ENCODE measurements at regions not wholly inside any gene's neighbourhood (a gene's known extent, or its start where the extent isn't known, plus 50 kb on each side); places are given as distances from the start of the nearest gene placed in this dataset.

DNA sequence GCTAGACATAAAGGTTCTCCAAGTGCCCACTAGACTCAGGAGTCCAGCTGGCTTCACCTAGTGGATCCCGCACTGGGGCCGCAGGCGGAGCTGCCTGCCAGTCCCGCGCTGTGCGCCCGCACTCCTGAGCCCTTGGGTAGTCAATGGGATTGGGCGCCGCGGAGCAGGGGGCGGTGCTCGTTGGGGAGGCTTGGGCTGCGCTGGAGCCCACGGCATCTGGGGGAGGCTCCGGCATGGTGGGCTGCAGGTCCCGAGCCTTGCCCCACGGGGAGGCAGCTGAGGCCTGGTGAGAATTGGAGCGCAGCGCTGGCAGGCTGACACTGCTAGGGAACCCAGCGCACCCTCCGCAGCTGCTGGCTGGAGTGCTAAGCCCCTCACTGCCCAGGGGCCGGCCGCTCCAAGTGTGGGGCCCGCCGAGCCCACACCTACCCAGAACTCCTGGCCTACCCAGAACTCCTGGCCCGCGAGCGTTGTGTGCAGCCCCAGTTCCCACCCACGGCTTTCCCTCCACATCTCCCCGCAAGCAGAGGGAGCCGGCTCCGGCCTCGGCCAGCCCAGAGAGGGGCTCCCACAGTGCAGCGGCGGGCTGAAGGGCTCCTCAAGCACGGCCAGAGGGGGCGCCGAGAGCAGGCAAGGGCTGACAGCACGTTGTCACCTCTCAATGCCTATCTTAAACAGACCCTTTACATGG is 260.7 kb upstream of the DMRT1 start:
- intact Hi-C loops (cut with DNase I) = no loop called here
- no peak for DNase-seq (ENCODE audit: low spot score)
- no peak for ATAC-seq

DNA sequence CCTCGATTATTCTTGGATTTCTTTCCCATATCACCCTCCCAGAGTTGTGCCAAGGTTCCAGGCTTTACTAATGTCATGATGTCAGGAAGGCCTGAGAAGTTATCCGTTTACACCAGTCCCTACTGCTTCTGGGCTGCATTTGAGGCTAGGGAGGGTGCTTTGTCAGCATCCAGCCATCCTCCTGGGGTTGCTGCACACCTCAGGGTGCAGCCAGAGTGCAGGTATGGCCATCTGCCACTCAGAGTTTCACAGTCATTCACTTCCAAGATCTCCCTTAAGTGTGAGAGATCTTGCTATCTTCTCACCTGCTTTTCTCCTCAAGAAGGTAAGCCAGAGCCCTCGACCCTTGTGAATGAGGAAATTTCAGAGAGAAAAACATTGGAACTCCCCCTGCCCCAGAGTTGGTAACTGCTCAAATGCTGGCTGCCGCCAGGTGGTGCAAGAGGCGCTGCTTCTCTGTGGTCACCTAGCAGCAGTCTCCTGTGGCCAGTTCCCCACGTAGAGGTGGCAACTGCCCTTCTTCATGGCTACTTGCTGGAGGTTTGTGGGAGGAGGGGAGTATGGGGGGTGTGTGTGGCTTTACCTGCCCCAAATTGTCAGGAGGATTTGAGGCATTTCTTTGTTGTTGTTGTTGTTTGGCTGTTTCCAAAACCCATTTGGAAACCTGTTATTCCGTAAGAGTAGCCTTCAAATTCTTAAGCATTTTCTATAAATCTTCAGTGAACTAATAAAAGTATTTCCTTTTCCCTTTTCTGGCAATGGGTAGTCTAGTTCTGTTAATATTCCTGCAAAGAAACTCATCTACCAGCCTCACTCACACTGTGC is 259.6 kb upstream of the DMRT1 start:
- no peak for DNase-seq (ENCODE audit: low spot score)
- no peak for ATAC-seq
- intact Hi-C loops (cut with DNase I) = no loop called here

DNA sequence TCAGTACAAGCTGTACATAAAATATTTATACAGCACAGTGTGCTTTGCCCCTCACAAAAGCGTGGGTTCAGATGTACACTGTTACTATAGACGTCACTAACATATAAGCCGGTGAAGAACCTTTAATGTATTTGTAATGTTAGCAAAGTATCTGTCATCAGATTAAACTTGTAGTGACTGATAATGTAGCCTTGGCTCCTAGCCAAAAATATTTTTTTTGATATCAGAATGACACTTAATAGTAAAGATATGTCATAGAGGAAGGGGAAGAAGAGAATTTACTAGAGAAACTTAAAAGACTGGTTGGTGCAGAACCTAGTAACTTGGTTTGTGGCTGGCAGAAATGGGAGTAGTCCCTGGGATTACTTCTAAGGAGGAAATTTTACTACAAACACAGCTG is 258.7 kb upstream of the DMRT1 start:
- intact Hi-C loops (cut with DNase I) = no loop called here

DNA sequence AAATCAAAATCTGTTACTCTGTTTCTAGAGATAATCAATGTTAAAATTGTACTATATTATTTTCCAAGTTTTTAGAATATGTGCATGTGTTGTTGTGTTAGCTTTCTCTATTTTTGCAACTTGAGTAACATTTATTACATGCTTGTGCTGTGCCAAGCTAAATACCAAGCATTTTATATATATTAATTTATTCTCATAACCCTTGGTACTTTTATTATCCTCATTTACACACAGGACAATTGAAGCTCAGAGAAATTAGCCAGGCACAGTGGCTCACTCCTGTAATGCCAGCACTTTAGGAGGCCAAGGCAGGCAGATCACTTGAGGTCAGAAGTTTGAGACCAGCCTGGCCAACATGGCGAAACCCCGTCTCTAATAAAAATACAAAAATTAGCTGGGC is 254.0 kb upstream of the DMRT1 start:
- DNase-seq (ENCODE audit: low spot score) (no peak), ATAC-seq (no peak)
- intact Hi-C loops (cut with DNase I) = no loop called here

More for the DNA sequence above, 258.7 kb upstream of the DMRT1 start:
- no peak for ATAC-seq
- no peak for DNase-seq (ENCODE audit: low spot score)

DNA sequence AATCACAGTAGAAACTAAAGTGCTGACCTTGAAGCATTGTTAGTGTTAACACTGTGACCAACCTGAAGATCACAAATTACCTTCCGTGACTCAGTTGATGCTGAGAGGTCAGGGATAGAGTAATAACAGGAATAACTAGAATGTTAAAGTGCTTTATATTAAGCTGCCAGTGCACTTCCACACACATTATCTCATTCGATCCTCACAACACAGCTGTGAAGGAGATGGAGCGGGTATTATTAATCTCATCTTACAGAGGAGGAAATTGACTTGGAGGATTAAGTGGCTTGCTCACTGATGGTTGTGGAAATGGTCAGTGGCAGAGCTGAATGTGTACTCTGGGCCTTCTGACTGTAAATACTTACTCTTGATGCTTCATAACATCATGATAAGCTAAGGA is 252.5 kb upstream of the DMRT1 start:
- no peak for DNase-seq (ENCODE audit: low spot score)
- intact Hi-C loops (cut with DNase I) = no loop called here
- ATAC-seq = no peak

DNA sequence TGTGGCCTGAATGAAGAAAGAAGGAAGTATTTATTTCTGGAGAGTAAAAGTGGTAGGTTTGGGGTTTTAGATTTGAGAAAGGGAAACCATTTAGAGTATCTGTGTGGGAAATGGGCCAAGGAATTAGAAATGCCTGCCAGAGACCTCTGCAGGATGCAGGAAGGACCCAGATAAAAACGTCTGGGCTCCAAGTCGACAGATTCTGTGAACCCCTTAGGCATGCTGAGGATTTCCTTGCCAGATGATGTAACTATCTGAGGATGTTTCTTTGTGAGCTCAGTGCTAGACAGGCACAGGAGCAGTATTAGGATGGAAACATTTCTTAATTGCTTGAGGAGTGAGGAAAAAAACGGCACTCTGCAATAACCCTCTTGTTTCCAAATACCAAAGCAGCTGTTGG is 251.8 kb upstream of the DMRT1 start:
- intact Hi-C loops (cut with DNase I) = loop anchor here (10.0 kb wide), 1 partner anchor 115 kb away; no protein-coding TSS in a partner anchor
- DNase-seq (ENCODE audit: low spot score) = no peak
- ATAC-seq = peak; percentile 74

DNA sequence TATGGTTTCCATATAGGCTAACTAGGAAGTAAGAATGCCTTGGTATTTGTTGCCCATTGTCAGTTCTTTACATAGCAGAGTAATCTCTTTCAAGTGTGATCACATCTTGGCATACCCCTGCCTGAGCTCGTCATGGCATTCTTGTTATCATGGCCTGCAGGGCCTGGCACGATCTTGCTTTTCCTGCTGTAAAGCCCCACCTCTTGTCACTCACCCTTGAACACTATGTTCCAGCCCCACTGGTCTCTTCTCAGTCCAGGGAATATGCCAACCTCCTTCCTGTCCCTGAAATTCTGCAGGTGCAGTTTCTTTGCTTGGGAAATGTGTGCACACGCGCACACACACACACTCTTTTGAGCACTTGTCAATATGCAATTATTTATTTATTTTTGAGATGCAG is 250.2 kb upstream of the DMRT1 start:
- no peak for ATAC-seq
- intact Hi-C loops (cut with DNase I) = loop anchor here (10.0 kb wide), 1 partner anchor 116 kb away; no protein-coding TSS in a partner anchor

DNA sequence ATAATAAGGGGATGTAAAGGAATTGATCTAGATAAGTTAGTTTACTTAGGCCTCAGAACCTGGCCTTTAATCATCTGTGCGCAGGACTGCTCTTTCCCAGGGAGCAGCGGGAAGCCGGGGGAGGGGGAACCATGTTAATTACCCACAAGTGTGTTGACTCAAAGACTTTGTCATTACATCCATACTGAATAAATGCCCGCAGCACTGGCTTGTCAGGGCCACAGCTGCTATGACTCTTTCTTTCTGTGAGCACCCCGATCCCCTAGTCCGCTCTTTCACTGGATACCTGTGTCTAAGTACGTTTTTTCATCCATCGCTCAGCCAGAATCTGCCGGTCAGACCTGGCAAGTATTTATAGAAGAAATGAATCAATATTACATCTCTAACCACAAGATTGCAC is 249.3 kb upstream of the DMRT1 start:
- no peak for DNase-seq (ENCODE audit: low spot score)
- no peak for ATAC-seq
- intact Hi-C loops (cut with DNase I) = loop anchor here (10.0 kb wide), 1 partner anchor 117 kb away; no protein-coding TSS in a partner anchor

More for the DNA sequence above, 250.2 kb upstream of the DMRT1 start:
- DNase-seq (ENCODE audit: low spot score) = no peak

DNA sequence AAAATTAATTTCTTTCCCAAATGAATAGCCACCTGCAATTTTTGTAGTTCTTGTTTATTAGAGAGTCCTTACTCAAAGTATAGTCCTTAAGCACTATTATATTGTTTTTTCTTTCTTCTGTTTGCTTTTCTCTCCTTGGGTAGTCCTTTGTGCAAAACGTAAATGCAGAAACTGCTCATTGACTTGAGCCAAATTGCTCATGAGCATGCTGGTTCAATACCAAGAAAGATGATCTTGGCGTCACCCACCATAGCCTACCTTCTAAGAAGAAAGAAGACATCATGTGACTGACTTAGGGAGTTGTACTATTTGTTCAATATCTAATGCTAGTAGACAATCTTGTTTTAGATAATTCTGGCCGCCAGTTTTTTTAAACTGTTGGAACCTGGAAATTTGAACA is 248.8 kb upstream of the DMRT1 start:
- no peak for DNase-seq (ENCODE audit: low spot score)
- intact Hi-C loops (cut with DNase I) = loop anchor here (10.0 kb wide), 1 partner anchor 118 kb away; no protein-coding TSS in a partner anchor
- no peak for ATAC-seq

DNA sequence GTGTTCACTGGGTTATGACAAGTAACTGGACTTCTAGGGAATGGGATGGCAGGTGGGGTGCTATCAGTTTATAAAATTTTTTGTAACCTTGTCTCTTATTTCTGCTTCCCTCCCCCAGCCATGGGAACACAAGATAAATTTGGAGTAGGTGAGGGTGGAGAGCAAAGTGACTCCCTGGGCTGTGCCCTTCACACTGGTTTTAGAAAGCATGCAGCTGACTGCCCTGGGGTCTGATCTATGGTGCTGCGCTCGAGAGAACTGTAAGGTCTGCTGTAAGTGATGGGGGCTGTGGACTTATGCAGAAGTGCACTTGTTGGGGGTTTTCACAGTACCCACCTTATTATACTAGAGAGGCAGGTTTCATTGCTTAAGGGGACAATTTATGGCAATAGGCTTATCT is 247.7 kb upstream of the DMRT1 start:
- no peak for DNase-seq (ENCODE audit: low spot score)
- intact Hi-C loops (cut with DNase I) = loop anchor here (10.0 kb wide), 1 partner anchor 119 kb away; no protein-coding TSS in a partner anchor
- ATAC-seq = no peak

DNA sequence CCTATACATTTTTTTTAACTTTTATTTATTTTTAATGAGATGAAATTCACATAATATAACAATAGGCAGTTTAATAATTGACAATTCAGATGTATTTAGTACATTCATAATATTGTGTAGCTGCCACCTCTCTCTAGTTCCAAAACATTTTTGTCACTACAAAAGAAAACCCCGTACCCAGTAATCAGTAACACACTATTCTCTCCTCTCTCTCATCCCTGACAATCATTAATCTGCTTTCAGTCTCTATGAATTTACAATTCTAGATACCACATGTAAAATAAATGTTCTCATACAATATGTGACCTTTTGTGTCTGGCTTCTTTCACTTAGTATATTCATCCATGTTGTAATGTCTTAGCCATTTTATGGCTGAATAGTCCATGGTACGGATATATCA is 244.8 kb upstream of the DMRT1 start:
- intact Hi-C loops (cut with DNase I) = loop anchor here (10.0 kb wide), 1 partner anchor 122 kb away; no protein-coding TSS in a partner anchor
- ATAC-seq = no peak
- DNase-seq (ENCODE audit: low spot score) = no peak

DNA sequence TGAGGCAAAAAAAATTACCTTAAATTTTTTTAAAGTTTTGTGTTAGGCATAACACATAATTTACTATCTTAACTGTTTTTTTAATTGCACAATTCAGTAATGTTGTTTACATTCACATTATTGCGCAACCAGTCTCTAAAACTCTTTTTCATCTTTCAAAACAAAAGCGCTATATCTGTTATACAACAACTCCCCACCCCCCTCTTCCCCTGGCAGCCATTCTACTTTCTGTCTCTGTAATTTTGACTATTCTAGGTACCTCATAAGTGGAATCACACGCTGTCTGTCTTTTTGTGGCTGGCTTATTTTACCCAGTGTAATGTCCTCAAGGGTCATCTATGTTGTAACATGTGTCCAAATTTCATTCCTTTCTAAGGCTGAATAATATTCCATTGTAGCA is 241.5 kb upstream of the DMRT1 start:
- no peak for DNase-seq (ENCODE audit: low spot score)
- ATAC-seq = no peak
- intact Hi-C loops (cut with DNase I) = no loop called here

DNA sequence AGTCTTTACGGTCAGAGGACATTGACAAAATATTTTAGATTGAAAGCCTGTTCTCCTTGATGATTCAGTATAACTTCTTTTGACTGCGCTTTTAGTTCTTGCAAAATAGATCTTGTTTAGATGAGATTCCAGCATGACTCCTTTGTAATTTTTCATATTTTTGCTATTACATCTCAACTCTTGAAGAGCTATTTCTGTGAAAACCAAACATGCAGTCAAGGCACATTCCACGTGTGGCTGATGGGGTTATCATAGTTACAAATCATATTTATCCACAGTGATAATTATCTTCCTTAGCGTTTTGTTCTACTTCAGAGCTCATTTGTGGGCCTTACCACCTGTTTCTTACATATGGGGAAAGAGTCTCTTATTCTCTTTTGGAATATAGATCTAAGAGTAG is 238.8 kb upstream of the DMRT1 start:
- DNase-seq (ENCODE audit: low spot score) (no peak), ATAC-seq (no peak)
- intact Hi-C loops (cut with DNase I) = no loop called here

DNA sequence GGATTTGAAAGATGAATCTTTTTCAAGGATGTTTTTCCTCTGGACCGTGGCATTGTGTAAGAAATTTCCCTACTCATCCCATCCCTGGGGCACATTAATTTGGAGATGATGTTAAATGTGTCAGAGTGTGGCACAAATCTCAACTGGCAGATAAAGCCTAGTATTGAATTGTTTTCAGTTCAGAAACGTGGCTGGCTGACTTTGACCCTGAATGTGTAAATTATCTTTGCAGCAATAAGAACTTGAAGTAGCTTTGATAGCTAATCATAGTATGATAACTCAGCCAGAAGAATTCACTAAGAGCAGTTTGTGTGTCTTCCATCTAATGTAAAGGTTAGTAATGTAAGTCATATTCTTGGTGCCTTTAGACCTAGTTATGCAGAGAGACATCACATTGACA is 238.4 kb upstream of the DMRT1 start:
- intact Hi-C loops (cut with DNase I) = no loop called here
- DNase-seq (ENCODE audit: low spot score) (no peak), ATAC-seq (no peak)

DNA sequence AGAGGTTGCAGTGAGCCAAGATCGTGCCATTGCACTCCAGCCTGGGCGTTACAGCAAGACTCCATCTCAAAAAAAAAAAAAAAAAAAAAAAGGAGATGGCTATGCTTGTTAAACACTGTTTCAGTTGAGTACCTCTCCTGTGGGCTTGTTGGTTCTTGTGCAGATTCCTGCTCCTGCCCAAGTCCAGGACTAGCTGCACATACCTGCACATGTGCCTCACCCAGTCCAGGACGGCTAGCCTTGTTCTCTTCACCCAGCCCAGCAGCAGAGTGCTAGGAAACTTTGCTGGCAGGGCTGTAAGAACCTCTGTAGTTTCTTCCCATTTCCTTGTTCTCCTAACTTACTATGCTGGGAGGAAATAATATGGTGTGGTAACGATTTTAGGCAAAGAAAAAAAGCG is 234.1 kb upstream of the DMRT1 start:
- no peak for DNase-seq (ENCODE audit: low spot score)
- ATAC-seq = no peak
- intact Hi-C loops (cut with DNase I) = no loop called here

DNA sequence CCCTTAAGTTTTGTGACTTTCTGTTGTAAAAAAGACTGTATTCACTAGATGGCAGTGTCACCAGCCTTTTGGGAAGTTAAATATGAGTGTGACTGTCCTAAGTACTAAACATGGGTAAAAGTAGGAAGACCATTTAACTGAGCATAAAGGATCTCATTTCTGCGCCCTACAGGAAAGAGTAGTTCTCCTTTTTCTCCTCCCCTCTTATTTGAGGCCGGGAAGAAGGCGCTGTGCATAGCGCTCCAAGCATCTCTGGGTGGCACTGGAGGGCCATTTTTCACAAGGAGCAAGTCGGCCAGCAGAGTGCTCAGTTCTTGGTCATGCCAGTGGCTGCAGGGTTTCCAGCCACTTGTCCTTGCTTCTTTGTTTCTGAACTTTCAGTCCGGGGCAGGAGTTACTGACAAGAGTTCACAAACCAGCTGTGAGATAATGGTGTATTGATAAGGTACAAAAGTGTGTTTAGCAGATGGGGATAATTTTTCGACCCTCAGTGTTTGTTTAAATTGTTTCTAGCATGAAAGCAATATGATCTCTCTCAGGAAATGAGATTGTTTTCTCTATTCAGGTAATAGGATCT is 227.6 kb upstream of the DMRT1 start:
- DNase-seq (ENCODE audit: low spot score) = peak; percentile 83
- ATAC-seq = peak; percentile 97
- intact Hi-C loops (cut with DNase I) = loop anchor here (1.0 kb wide), 1 partner anchor 152 kb away; no protein-coding TSS in a partner anchor

DNA sequence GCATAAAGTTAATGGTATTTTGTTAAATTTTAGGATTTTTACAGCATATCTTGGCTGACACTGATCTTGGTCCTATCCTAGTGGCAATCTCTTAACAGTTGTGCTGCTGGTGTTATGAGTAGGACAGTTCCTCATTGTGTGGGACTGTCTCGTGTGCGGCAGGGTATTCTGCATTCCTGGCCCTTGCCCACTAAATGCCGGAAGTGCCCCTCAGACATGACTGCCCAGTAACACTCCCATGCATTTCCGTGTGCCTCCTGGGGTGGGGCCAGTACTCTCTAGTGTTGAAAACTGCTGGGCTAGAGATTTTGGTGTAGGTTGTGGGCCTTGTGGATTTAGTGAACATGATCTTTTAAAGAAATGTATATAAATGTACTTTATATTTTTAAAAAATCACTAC is 227.1 kb upstream of the DMRT1 start:
- intact Hi-C loops (cut with DNase I) = loop anchor here (1.0 kb wide), 1 partner anchor 152 kb away; no protein-coding TSS in a partner anchor
- DNase-seq (ENCODE audit: low spot score) = no peak
- peak; percentile 46 for ATAC-seq

DNA sequence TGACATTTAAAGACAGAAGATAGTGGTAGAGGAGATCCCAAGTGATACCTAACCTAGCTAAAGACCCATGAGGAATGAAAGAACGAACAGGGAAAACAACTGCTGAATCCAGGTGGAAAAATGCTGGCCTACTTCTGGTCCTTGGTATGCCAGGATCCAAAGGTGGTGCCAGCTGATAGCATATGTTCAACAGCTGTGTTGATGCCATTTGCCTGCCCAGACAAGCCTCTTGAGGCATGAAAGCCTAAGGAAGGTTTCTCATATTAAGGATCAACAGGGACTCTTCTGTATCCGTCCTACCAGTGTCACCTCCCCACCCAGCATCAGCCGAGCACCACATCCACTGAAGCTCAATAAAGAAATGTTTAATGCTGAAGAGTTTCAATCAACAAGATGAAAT is 225.7 kb upstream of the DMRT1 start:
- intact Hi-C loops (cut with DNase I) = no loop called here
- ATAC-seq (no peak), DNase-seq (ENCODE audit: low spot score) (no peak)

DNA sequence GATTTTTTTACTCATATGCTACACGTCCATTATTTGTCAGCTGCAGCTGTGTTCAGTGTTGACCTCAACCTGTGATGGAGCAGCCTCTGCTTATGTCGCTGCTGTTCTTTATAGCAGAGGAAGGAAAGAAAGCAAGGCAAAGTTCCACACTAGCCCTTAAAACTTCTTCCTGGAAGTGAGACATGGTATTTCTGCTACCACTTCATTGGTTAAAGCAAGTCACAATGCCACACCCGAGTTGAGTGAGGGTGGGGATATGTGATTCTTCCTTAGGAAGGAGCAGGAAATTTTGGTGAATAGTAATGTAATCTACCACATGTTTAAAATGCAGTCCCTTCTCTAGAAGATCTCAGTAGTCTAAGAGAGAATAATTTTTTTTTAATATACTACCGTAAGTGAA is 224.8 kb upstream of the DMRT1 start:
- intact Hi-C loops (cut with DNase I) = no loop called here
- ATAC-seq (no peak), DNase-seq (ENCODE audit: low spot score) (no peak)
